ENCODE measurements at regions not wholly inside any gene's neighbourhood (a gene's known extent, or its start where the extent isn't known, plus 50 kb on each side); places are given as distances from the start of the nearest gene placed in this dataset.
"Not testable (repeated sequence)": the region's sequence is repeated elsewhere in the genome, so short reads cannot be mapped to it uniquely, and the experiment has no call there.

GRCh38 chr10:45544191-45544590 is 128.4 kb downstream of the ZFAND4 start:
- Mint-ChIP-seq H3K27ac (no peak overlapping the region), H3K4me1 (peaks cover 18 to 26% of the 10 kb centered on the region in 2 donors), H3K27me3 (no peaks in the 10 kb centered on the region), H3K9me3 (no peaks in the 10 kb centered on the region), H3K36me3 (peaks cover 6 to 10% of the 10 kb centered on the region in 2 donors), H3K4me3 (no peak overlapping the region)
- ATAC-seq (replicated peaks) (no peak), DNase-seq (no peak)

GRCh38 chr10:45541032-45541431 is 131.5 kb downstream of the ZFAND4 start:
- DNase-seq; H3K27me3 Mint-ChIP-seq; H3K36me3 Mint-ChIP-seq; ATAC-seq (replicated peaks); H3K27ac Mint-ChIP-seq; H3K9me3 Mint-ChIP-seq; H3K4me3 Mint-ChIP-seq: not testable (repeated sequence)
- peaks cover 21 to 28% of the 10 kb centered on the region in 2 donors for H3K4me1 Mint-ChIP-seq

GRCh38 chr10:45540589-45540988 is 132.0 kb downstream of the ZFAND4 start:
- not testable (repeated sequence) for H3K9me3 Mint-ChIP-seq; H3K4me3 Mint-ChIP-seq; DNase-seq; H3K27ac Mint-ChIP-seq; ATAC-seq (replicated peaks); H3K36me3 Mint-ChIP-seq; H3K27me3 Mint-ChIP-seq
- H3K4me1 Mint-ChIP-seq, result peaks cover 21 to 28% of the 10 kb centered on the region in 2 donors

- H3K36me3 Mint-ChIP-seq; H3K9me3 Mint-ChIP-seq; DNase-seq; H3K4me3 Mint-ChIP-seq; ATAC-seq (replicated peaks); H3K27me3 Mint-ChIP-seq; H3K27ac Mint-ChIP-seq: not testable (repeated sequence)
- peaks cover 16 to 22% of the 10 kb centered on the region in 2 donors for H3K4me1 Mint-ChIP-seq
Measured at GRCh38 chr10:45539569-45539968, 133.0 kb downstream of the ZFAND4 start.

GRCh38 chr10:45534572-45534971 is 138.0 kb downstream of the ZFAND4 start:
- DNase-seq, result no peak
- no peaks in the 10 kb centered on the region for H3K27me3 Mint-ChIP-seq
- no peak overlapping the region for H3K4me3 Mint-ChIP-seq
- no peak for ATAC-seq (replicated peaks)
- peaks cover 15 to 28% of the 10 kb centered on the region in 2 donors for H3K4me1 Mint-ChIP-seq
- no peak overlapping the region for H3K27ac Mint-ChIP-seq
- peaks cover 11 to 20% of the 10 kb centered on the region in 2 donors for H3K36me3 Mint-ChIP-seq
- H3K9me3 Mint-ChIP-seq, result peaks cover 4% of the 10 kb centered on the region in 2 donors

DNA sequence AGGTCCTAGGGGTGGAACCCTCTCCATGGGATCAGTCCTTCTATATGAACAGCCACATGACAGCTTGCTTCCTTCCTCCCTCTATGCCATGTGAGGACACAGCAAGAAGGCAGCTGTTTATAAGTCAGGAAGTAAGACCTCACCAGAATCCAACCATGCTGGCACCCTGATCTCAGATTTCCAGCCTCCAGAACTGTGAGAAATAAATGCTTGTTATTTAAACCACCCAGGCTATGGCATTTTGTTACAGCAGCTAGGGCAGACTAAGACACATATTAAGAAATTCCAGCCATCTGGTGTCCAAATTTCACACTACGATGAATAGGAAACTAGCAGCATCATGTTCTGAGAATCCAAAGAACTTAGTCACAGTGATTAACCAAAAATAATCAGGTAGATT is 140.1 kb downstream of the ZFAND4 start:
- H3K27ac Mint-ChIP-seq, result no peak overlapping the region
- ATAC-seq (replicated peaks), result no peak
- peaks cover 0 to 6% of the 10 kb centered on the region in 2 donors for H3K9me3 Mint-ChIP-seq
- no peak overlapping the region for H3K4me3 Mint-ChIP-seq
- DNase-seq, result no peak
- peaks cover 13 to 31% of the 10 kb centered on the region in 2 donors for H3K4me1 Mint-ChIP-seq
- peaks cover 26 to 37% of the 10 kb centered on the region in 2 donors for H3K36me3 Mint-ChIP-seq
- no peaks in the 10 kb centered on the region for H3K27me3 Mint-ChIP-seq

DNA sequence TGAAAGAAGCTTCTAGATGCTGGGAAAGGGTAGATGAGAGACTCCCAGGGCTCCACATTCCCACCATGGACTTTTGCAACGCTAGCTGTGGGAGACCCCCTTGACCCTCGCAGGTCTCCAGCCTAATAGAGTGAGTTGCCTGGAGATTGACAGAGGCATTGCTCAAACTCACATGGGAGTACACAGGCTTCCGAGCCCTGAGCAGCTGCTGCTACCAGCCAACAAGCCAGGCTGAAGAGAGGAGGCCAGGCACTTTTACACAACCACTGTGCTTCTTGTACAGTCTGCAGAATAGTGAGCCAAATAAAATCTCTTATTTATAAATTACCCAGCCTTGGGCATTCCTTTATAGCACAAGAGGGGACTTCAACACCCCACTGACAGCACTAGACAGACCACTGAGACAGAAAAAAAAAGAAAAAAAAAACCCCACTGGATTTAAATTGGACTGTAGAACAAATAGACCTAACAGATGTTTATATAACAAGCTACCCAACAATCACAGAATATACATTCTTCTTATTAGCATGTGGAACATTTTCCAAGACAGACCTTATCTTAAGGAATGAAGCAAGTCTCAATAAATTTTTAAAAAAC is 146.2 kb downstream of the ZFAND4 start:
- Mint-ChIP-seq H3K4me1 (peaks cover 13 to 58% of the 10 kb centered on the region in 2 donors), H3K27me3 (no peaks in the 10 kb centered on the region), H3K27ac (no peak overlapping the region), H3K4me3 (no peak overlapping the region), H3K36me3 (peaks cover 30 to 44% of the 10 kb centered on the region in 2 donors), H3K9me3 (peaks cover 0 to 9% of the 10 kb centered on the region in 2 donors)
- DNase-seq (no peak), ATAC-seq (replicated peaks) (no peak)

GRCh38 chr10:45520476-45520875 is 146.5 kb downstream of the ALOX5 start:
- H3K27me3 Mint-ChIP-seq, result no peaks in the 10 kb centered on the region
- peaks cover 7 to 12% of the 10 kb centered on the region in 2 donors for H3K36me3 Mint-ChIP-seq
- H3K4me3 Mint-ChIP-seq, result no peak overlapping the region
- no peak overlapping the region for H3K27ac Mint-ChIP-seq
- peaks cover 6 to 37% of the 10 kb centered on the region in 2 donors for H3K4me1 Mint-ChIP-seq
- no peaks in the 10 kb centered on the region for H3K9me3 Mint-ChIP-seq
- no peak for DNase-seq
- no peak for ATAC-seq (replicated peaks)

GRCh38 chr10:45518741-45519140 is 144.7 kb downstream of the ALOX5 start:
- Mint-ChIP-seq H3K27ac (no peak overlapping the region), H3K4me3 (no peak overlapping the region), H3K9me3 (no peaks in the 10 kb centered on the region), H3K4me1 (peaks cover 9 to 34% of the 10 kb centered on the region in 2 donors), H3K36me3 (peaks cover 6 to 7% of the 10 kb centered on the region in 2 donors), H3K27me3 (no peaks in the 10 kb centered on the region)
- DNase-seq, result no peak
- ATAC-seq (replicated peaks), result no peak

- Mint-ChIP-seq H3K4me3 (no peak overlapping the region), H3K36me3 (peaks cover 6 to 7% of the 10 kb centered on the region in 2 donors), H3K27ac (no peak overlapping the region), H3K4me1 (peaks cover 9 to 24% of the 10 kb centered on the region in 2 donors), H3K27me3 (no peaks in the 10 kb centered on the region), H3K9me3 (no peaks in the 10 kb centered on the region)
- DNase-seq (no peak), ATAC-seq (replicated peaks) (no peak)
Measured at GRCh38 chr10:45515630-45516029, 141.6 kb downstream of the ALOX5 start.

- Mint-ChIP-seq H3K9me3 (no peaks in the 10 kb centered on the region), H3K36me3 (peaks cover 6 to 7% of the 10 kb centered on the region in 2 donors), H3K4me3 (no peak overlapping the region), H3K27me3 (no peaks in the 10 kb centered on the region), H3K27ac (no peak overlapping the region), H3K4me1 (peaks cover 11 to 22% of the 10 kb centered on the region in 2 donors)
- ATAC-seq (replicated peaks), result no peak
- DNase-seq, result no peak
Measured at GRCh38 chr10:45514291-45515270, 140.6 kb downstream of the ALOX5 start.

GRCh38 chr10:45513551-45513950 is 139.5 kb downstream of the ALOX5 start:
- H3K4me3 Mint-ChIP-seq, result no peak overlapping the region
- H3K27ac Mint-ChIP-seq, result no peak overlapping the region
- ATAC-seq (replicated peaks) (no peak), DNase-seq (no peak)
- H3K9me3 Mint-ChIP-seq, result no peaks in the 10 kb centered on the region
- peaks cover 11 to 16% of the 10 kb centered on the region in 2 donors for H3K4me1 Mint-ChIP-seq
- H3K27me3 Mint-ChIP-seq, result no peaks in the 10 kb centered on the region
- H3K36me3 Mint-ChIP-seq, result peaks cover 6 to 7% of the 10 kb centered on the region in 2 donors

- H3K9me3 Mint-ChIP-seq; H3K4me3 Mint-ChIP-seq; ATAC-seq (replicated peaks); H3K27ac Mint-ChIP-seq; H3K36me3 Mint-ChIP-seq; DNase-seq; H3K27me3 Mint-ChIP-seq: not testable (repeated sequence)
- peaks cover 9 to 16% of the 10 kb centered on the region in 2 donors for H3K4me1 Mint-ChIP-seq
Measured at GRCh38 chr10:45511926-45512325, 137.9 kb downstream of the ALOX5 start.

- Mint-ChIP-seq H3K9me3 (no peaks in the 10 kb centered on the region), H3K27ac (no peak overlapping the region), H3K36me3 (peaks cover 2 to 3% of the 10 kb centered on the region in 2 donors), H3K4me1 (peaks cover 0 to 6% of the 10 kb centered on the region in 2 donors), H3K4me3 (no peak overlapping the region), H3K27me3 (no peaks in the 10 kb centered on the region)
- DNase-seq, result no peak
- no peak for ATAC-seq (replicated peaks)
Measured at GRCh38 chr10:45509491-45509890, 135.5 kb downstream of the ALOX5 start.

All from stimulated activated naive B cell treated with anti-CD40 and anti-IgM and Interleukin-4, amounts not matched to agents 10 μg/mL and 1 μg/mL and 100 μg/mL, for 72 hours (primary cell).